ENCODE measurements at regions not wholly inside any gene's neighbourhood (a gene's known extent, or its start where the extent isn't known, plus 50 kb on each side); places are given as distances from the start of the nearest gene placed in this dataset.

- TF ChIP-seq REST (IDR thresholded peaks at IDR 0.05; ENCODE audit: low read depth, low read length) (no peak), EP300 (IDR thresholded peaks at IDR 0.05; ENCODE audit: borderline replicate concordance in 1 of 2, low read depth in 1 of 2, low read length in 1 of 2) (no peak), RXRA (IDR thresholded peaks at IDR 0.05; ENCODE audit: borderline replicate concordance, low read depth) (no peak), RFX5 (IDR thresholded peaks at IDR 0.05; ENCODE audit: low read length) (no peak), POLR2AphosphoS5 (IDR thresholded peaks at IDR 0.05; ENCODE audit: low read depth, low read length) (no peak), TCF12 (IDR thresholded peaks at IDR 0.05) (no peak), USF1 (IDR thresholded peaks at IDR 0.05; ENCODE audit: borderline replicate concordance, low read depth) (no peak), MXI1 (IDR thresholded peaks at IDR 0.05; ENCODE audit: low read depth, low read length) (no peak), CTCF (IDR thresholded peaks at IDR 0.05) (no peak), MEF2A (IDR thresholded peaks at IDR 0.05; ENCODE audit: borderline replicate concordance, low read depth) (no peak), TEAD4 (IDR thresholded peaks at IDR 0.05; ENCODE audit: borderline replicate concordance, insufficient read depth) (no peak), CHD2 (IDR thresholded peaks at IDR 0.05; ENCODE audit: low read length, partially characterized antibody) (no peak), GATA2 (CRISPR knock-in tag; IDR thresholded peaks at IDR 0.05) (no peak), SMC3 (IDR thresholded peaks at IDR 0.05; ENCODE audit: low read depth, low read length) (no peak), YY1 (IDR thresholded peaks at IDR 0.05; ENCODE audit: low read depth) (no peak)
These were observed 285.3 kb upstream of the KYNU start (continued) for GRCh38 chr2:142592171-142592570.

DNA sequence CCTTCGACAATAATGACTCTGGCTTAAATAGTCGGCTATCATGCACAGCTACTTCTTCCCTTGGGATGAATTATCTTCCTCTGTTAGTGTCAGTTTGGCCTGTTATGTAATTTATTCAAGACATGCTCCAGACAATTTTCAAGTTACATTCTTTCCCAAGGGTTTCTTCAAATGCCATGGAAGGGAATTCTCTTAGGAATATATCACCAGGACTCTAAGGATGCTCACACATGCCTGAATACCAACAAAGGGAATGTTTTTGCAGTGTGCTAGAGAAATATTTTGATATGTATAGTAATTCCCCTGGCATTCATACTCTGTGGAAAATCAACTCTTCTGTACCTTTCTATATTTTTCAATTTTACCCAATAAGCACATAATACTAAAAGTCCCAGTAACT is 286.0 kb upstream of the KYNU start:
- H3K27me3 ChIP-seq (ENCODE audit: insufficient read depth) = no peaks in the 10 kb centered on the region
- no peaks in the 10 kb centered on the region for H3K9me3 ChIP-seq
- H3K27ac ChIP-seq (ENCODE audit: low read depth in 2 of 2, low read length in 1 of 2) = no peak overlapping the region
- no peak overlapping the region for H3K9ac ChIP-seq
- no peak overlapping the region for H2AFZ ChIP-seq (ENCODE audit: low read depth)
- no peaks in the 10 kb centered on the region for H3K79me2 ChIP-seq (ENCODE audit: insufficient read depth)
- 45% methylated on average over 2 of the region's 2 CpGs for WGBS (ENCODE audit: low lambda C conversion rate)
- H3K36me3 ChIP-seq (replicated peaks in 1 of 2; ENCODE audit: control insufficient read depth in 1 of 2, insufficient read depth in 2 of 2, low read length in 1 of 2) = no peaks in the 10 kb centered on the region
- no peak for DNase-seq
- POLR2A ChIA-PET = no interaction called here
- no peak overlapping the region for H3K4me3 ChIP-seq (ENCODE audit: low read depth in 2 of 2, low read length in 1 of 2)
- CTCF ChIA-PET = interaction anchor here (0.6 to 0.9 kb wide), 2 partner anchors 13 to 51 kb away, joined by 3 read pairs; no protein-coding TSS in a partner anchor
- H3K4me2 ChIP-seq = no peak overlapping the region
- H3K4me1 ChIP-seq (ENCODE audit: control insufficient read depth in 1 of 2, insufficient read depth in 2 of 2, low read depth in 1 of 2, low read length in 1 of 2) = peaks cover 3 to 4% of the 10 kb centered on the region in 2 experiments; a peak in 2 of 4 replicates
- H4K20me1 ChIP-seq (ENCODE audit: insufficient read depth) = no peaks in the 10 kb centered on the region
- no peaks in the 10 kb centered on the region for H3F3A ChIP-seq (replicated peaks; ENCODE audit: insufficient read depth)
- H3K9me2 ChIP-seq = no peaks in the 10 kb centered on the region
- no peak for TF ChIP-seq SIN3A (IDR thresholded peaks at IDR 0.05; ENCODE audit: borderline replicate concordance, low read depth, low read length)
- TF ChIP-seq JUND (IDR thresholded peaks at IDR 0.05) = no peak
- TF ChIP-seq SMC3 (IDR thresholded peaks at IDR 0.05; ENCODE audit: low read depth, low read length) = no peak
- TF ChIP-seq ELF1 (IDR thresholded peaks at IDR 0.05) = no peak
- no peak for TF ChIP-seq FOXJ3 (CRISPR knock-in tag; IDR thresholded peaks at IDR 0.05)
- TF ChIP-seq MEF2A (IDR thresholded peaks at IDR 0.05; ENCODE audit: borderline replicate concordance, low read depth) = no peak
- no peak for TF ChIP-seq NFIC (IDR thresholded peaks at IDR 0.05; ENCODE audit: borderline replicate concordance)
- TF ChIP-seq RCOR1 (IDR thresholded peaks at IDR 0.05; ENCODE audit: low read length) = no peak
- no peak for TF ChIP-seq ZBTB33 (IDR thresholded peaks at IDR 0.05; ENCODE audit: borderline replicate concordance, low read depth)
- no peak for TF ChIP-seq TCF12 (IDR thresholded peaks at IDR 0.05)
